ENCODE measurements at regions not wholly inside any gene's neighbourhood (a gene's known extent, or its start where the extent isn't known, plus 50 kb on each side); places are given as distances from the start of the nearest gene placed in this dataset.

DNA sequence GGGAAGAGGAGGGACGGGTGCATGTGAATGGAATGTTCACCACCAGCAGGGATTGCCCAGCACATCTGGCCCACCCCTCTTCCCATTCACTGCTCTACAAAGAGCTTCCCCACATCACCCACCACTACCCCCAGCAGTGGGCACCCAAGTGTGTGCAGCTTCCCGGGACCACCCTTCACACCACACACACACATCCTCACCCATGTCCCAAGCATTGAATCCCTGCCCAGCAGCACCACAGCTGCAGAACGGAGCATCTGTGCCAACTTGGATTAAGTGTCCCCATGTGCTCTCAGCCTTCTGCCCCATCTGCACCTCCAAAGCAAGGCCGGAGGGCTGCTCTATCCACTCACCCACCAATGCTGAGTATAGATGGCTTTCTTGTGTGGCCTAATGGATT, 141.4 kb downstream of the PSMG1 start:
- WGBS, 2 experiments (ENCODE audit: extremely low coverage in 2 of 2, insufficient read length in 1 of 2) = no CpG with 5 or more reads among the region's 4 CpGs
- dilution Hi-C loops (cut with HindIII; ENCODE audit: low sequenced_read_pairs, unreplicated experiment) = no loop called here
- Histone ChIP-seq H3K9ac (ENCODE audit: low read depth, low read length) (no peak overlapping the region), H3K23ac (ENCODE audit: low read depth, low read length) (no peak overlapping the region), H2BK120ac (ENCODE audit: low read depth, low read length) (no peak overlapping the region), H4K5ac (ENCODE audit: low read depth, low read length) (no peak overlapping the region), H3K27ac (ENCODE audit: insufficient read depth, low read length) (no peak overlapping the region), H2AK9ac (replicated peaks; ENCODE audit: low read depth, low read length, poor library complexity) (no peak overlapping the region), H3K27me3 (ENCODE audit: control insufficient read depth, insufficient read depth, low read length) (no peaks in the 10 kb centered on the region), H3K4me1 (ENCODE audit: control insufficient read depth, insufficient read depth, low read length) (peaks cover 4% of the 10 kb centered on the region; the same call in 1 of the 2 replicates), H3K56ac (ENCODE audit: extremely low read depth, insufficient read depth, low read length) (no peak overlapping the region), H3K9me3 (ENCODE audit: control insufficient read depth, insufficient read depth, low read length) (no peaks in the 10 kb centered on the region), H3K14ac (replicated peaks; ENCODE audit: low read depth, low read length) (no peak overlapping the region), H2BK20ac (ENCODE audit: low read depth, low read length) (no peak overlapping the region), H2BK5ac (ENCODE audit: low read depth, low read length, poor library complexity, severe bottlenecking) (no peak overlapping the region), H3K79me1 (ENCODE audit: low read depth in 1 of 2, low read length in 2 of 2) (no peaks in the 10 kb centered on the region), H3K18ac (ENCODE audit: low read depth, low read length) (no peak overlapping the region), H2AFZ (replicated peaks; ENCODE audit: low read length, poor library complexity) (no peak overlapping the region), H2BK15ac (ENCODE audit: low read depth, low read length) (no peak overlapping the region), H4K20me1 (ENCODE audit: insufficient read depth, low read length) (no peaks in the 10 kb centered on the region), H4K91ac (ENCODE audit: insufficient read depth, low read depth, low read length) (no peak overlapping the region), H3K4me2 (ENCODE audit: low read depth, low read length) (no peak overlapping the region), H3K36me3 (ENCODE audit: control insufficient read depth, insufficient read depth, low read length) (no peaks in the 10 kb centered on the region), H3K9me1 (ENCODE audit: insufficient read depth, low read length) (no peaks in the 10 kb centered on the region), H3K4me3 (ENCODE audit: insufficient read depth, low read depth, low read length) (no peak overlapping the region), H3K4ac (ENCODE audit: low read depth, low read length) (no peak overlapping the region), H2AK5ac (ENCODE audit: low read depth, low read length) (0 out of 2 replicates have a peak overlapping the region, but pooled peaks have one; percentile 39), H4K8ac (ENCODE audit: low read depth in 2 of 2, low read length in 2 of 2) (no peak overlapping the region)
- intact Hi-C loops (cut with micrococcal nuclease) = no loop called here
- ChIA-PET POLR2A (ENCODE audit: unreplicated experiment) (no interaction called here), CTCF (interaction anchor here (0.6 to 1.0 kb wide), 2 partner anchors 9 to 321 kb away, joined by 3 to 4 read pairs; no protein-coding TSS in a partner anchor)
- BruUV-seq (replicated peaks) = no TSS peak
- TF ChIP-seq, protein P1, sequence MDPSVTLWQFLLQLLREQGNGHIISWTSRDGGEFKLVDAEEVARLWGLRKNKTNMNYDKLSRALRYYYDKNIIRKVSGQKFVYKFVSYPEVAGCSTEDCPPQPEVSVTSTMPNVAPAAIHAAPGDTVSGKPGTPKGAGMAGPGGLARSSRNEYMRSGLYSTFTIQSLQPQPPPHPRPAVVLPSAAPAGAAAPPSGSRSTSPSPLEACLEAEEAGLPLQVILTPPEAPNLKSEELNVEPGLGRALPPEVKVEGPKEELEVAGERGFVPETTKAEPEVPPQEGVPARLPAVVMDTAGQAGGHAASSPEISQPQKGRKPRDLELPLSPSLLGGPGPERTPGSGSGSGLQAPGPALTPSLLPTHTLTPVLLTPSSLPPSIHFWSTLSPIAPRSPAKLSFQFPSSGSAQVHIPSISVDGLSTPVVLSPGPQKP (IDR thresholded peaks at IDR 0.05; ENCODE audit: borderline replicate concordance, low read depth, low read length) = no peak
- no peak for TF ChIP-seq BHLHE40 (IDR thresholded peaks at IDR 0.05; ENCODE audit: low read depth, low read length)
- no peak for TF ChIP-seq POLR2A (IDR thresholded peaks at IDR 0.05; ENCODE audit: low read depth, low read length)
- TF ChIP-seq RAD21 (IDR thresholded peaks at IDR 0.05; ENCODE audit: low read length) = no peak
- no peak for TF ChIP-seq MAFK (IDR thresholded peaks at IDR 0.05; ENCODE audit: low read depth, low read length)
- TF ChIP-seq NFE2L2 (IDR thresholded peaks at IDR 0.05; ENCODE audit: low read depth, low read length) = no peak
- TF ChIP-seq MAZ (IDR thresholded peaks at IDR 0.05; ENCODE audit: borderline replicate concordance, low read depth, low read length) = no peak
- no peak for TF ChIP-seq CEBPB (IDR thresholded peaks at IDR 0.05; ENCODE audit: low read depth, low read length)
- TF ChIP-seq, protein P2, sequence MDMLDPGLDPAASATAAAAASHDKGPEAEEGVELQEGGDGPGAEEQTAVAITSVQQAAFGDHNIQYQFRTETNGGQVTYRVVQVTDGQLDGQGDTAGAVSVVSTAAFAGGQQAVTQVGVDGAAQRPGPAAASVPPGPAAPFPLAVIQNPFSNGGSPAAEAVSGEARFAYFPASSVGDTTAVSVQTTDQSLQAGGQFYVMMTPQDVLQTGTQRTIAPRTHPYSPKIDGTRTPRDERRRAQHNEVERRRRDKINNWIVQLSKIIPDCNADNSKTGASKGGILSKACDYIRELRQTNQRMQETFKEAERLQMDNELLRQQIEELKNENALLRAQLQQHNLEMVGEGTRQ (IDR thresholded peaks at IDR 0.05; ENCODE audit: low read depth, low read length) = no peak
- DNase-seq = no peak
- in situ Hi-C loops (cut with MboI; ENCODE audit: low sequenced_read_pairs) = no loop called here
- ATAC-seq (ENCODE audit: low read depth) = no peak
